Neural progenitor cell (in vitro differentiated cells): ENCODE measurements at regions not wholly inside any gene's neighbourhood (a gene's known extent, or its start where the extent isn't known, plus 50 kb on each side); places are given as distances from the start of the nearest gene placed in this dataset.

Experiments
- DNase-seq: peaks from one replicate; pipeline ENCODE4 v3.0.0-alpha.2; 2016; ENCODE audit warnings: low spot score
- H2AFZ ChIP-seq: fragments of 200-600 bp; sonication (generic); replicated peaks from 2 replicates; pipeline ENCODE4 v1.6.1; 2016; ENCODE audit warnings: antibody characterized with exemption
- H3F3A ChIP-seq: fragments of 200-600 bp; sonication (generic); 2 replicates; pipeline ENCODE4 v1.6.1; 2016; ENCODE audit warnings: antibody characterized with exemption, low read depth
- H3K27ac ChIP-seq: fragments of 200-600 bp; sonication (generic); 2 replicates; pipeline ENCODE4 v1.5.1; 2016; ENCODE audit warnings: mild to moderate bottlenecking
- H3K27me3 ChIP-seq: fragments of 200-600 bp; sonication (generic); 2 replicates; pipeline ENCODE4 v1.6.1; 2016; ENCODE audit warnings: mild to moderate bottlenecking, moderate library complexity
- H3K36me3 ChIP-seq: fragments of 200-600 bp; sonication (generic); 2 replicates; pipeline ENCODE4 v1.5.1; 2016
- H3K4me1 ChIP-seq: fragments of 200-600 bp; sonication (generic); 2 replicates; pipeline ENCODE4 v1.6.1; 2016; ENCODE audit warnings: mixed run types
- H3K4me2 ChIP-seq: fragments of 200-600 bp; sonication (generic); 2 replicates; pipeline ENCODE4 v1.6.1; 2016
- H3K4me3 ChIP-seq: fragments of 200-600 bp; sonication (generic); 2 replicates; pipeline ENCODE4 v1.5.1; 2016
- H3K79me2 ChIP-seq: fragments of 200-600 bp; sonication (generic); 2 replicates; pipeline ENCODE4 v1.6.1; 2016; ENCODE audit warnings: low read depth
- H3K9ac ChIP-seq: fragments of 200-600 bp; sonication (generic); 2 replicates; pipeline ENCODE4 v1.6.1; 2016
- H3K9me3 ChIP-seq: fragments of 200-600 bp; sonication (generic); 2 replicates; pipeline ENCODE4 v1.5.1; 2016; ENCODE audit warnings: low read depth
- H4K20me1 ChIP-seq: fragments of 200-600 bp; sonication (generic); 2 replicates; pipeline ENCODE4 v1.6.1; 2016; ENCODE audit warnings: low read depth
- H3K27ac Mint-ChIP-seq: 3 replicates; pipeline ENCODE4 v1.8.0; 2021; ENCODE audit warnings: mixed read lengths
- H3K27me3 Mint-ChIP-seq: 2 replicates; pipeline ENCODE4 v1.8.0; 2022; ENCODE audit warnings: low read depth, mild to moderate bottlenecking, inconsistent platforms, moderate library complexity, mixed read lengths; ENCODE audit not compliant: insufficient read depth
- H3K36me3 Mint-ChIP-seq: 3 replicates; pipeline ENCODE4 v1.8.0; 2021; ENCODE audit warnings: mixed read lengths
- H3K4me1 Mint-ChIP-seq: 3 replicates; pipeline ENCODE4 v1.8.0; 2021; ENCODE audit warnings: mixed read lengths
- H3K4me3 Mint-ChIP-seq: 3 replicates; pipeline ENCODE4 v1.8.0; 2021; ENCODE audit warnings: mild to moderate bottlenecking, moderate library complexity, mixed read lengths
- H3K9me3 Mint-ChIP-seq: 3 replicates; pipeline ENCODE4 v1.8.0; 2020; ENCODE audit warnings: mixed read lengths
- CTCF ChIP-seq: fragments of 200-600 bp; sonication (generic); IDR thresholded peaks from 2 replicates; pipeline ENCODE4 v1.5.1; 2017; ENCODE audit warnings: antibody characterized with exemption, mild to moderate bottlenecking
- EZH2 ChIP-seq: fragments of 200-600 bp; sonication (generic); IDR thresholded peaks from 2 replicates; pipeline ENCODE4 v1.6.1; 2017; ENCODE audit warnings: antibody characterized with exemption, mild to moderate bottlenecking, moderate library complexity
- EZH2phosphoT487 ChIP-seq: fragments of 200-600 bp; sonication (generic); IDR thresholded peaks from 2 replicates; pipeline ENCODE4 v1.6.1; 2017; ENCODE audit warnings: antibody characterized with exemption

- Histone ChIP-seq H2AFZ (no peak overlapping the region), H3K4me1 (peaks cover 4% of the 10 kb centered on the region), H3K27me3 (no peaks in the 10 kb centered on the region), H4K20me1 (no peaks in the 10 kb centered on the region), H3K4me2 (no peak overlapping the region), H3K27ac (no peak overlapping the region), H3F3A (no peaks in the 10 kb centered on the region), H3K4me3 (no peak overlapping the region), H3K36me3 (no peaks in the 10 kb centered on the region), H3K9ac (no peak overlapping the region), H3K9me3 (no peaks in the 10 kb centered on the region), H3K79me2 (no peaks in the 10 kb centered on the region)
- TF ChIP-seq CTCF (no peak), EZH2 (no peak), EZH2phosphoT487 (no peak)
- Mint-ChIP-seq H3K4me3 (no peak overlapping the region), H3K4me1 (peaks cover 14% of the 10 kb centered on the region), H3K27ac (no peak overlapping the region), H3K36me3 (no peaks in the 10 kb centered on the region), H3K9me3 (peaks cover 8% of the 10 kb centered on the region), H3K27me3 (no peaks in the 10 kb centered on the region)
- DNase-seq: no peak
These were observed 364.5 kb downstream of the BTG1 start for GRCh38 chr12:91781114-91781513.

- TF ChIP-seq CTCF: no peak
- TF ChIP-seq EZH2phosphoT487: no peak
- no peak for TF ChIP-seq EZH2
- Mint-ChIP-seq H3K27me3 (no peaks in the 10 kb centered on the region), H3K4me3 (no peak overlapping the region), H3K27ac (no peak overlapping the region), H3K4me1 (peaks cover 8% of the 10 kb centered on the region), H3K9me3 (peaks cover 8% of the 10 kb centered on the region), H3K36me3 (no peaks in the 10 kb centered on the region)
- no peak overlapping the region for H3K27ac ChIP-seq
- H3K4me3 ChIP-seq: no peak overlapping the region
- no peaks in the 10 kb centered on the region for H3K4me1 ChIP-seq
- no peaks in the 10 kb centered on the region for H3K36me3 ChIP-seq
- H3F3A ChIP-seq: no peaks in the 10 kb centered on the region
- H4K20me1 ChIP-seq: no peaks in the 10 kb centered on the region
- H2AFZ ChIP-seq: no peak overlapping the region
- no peaks in the 10 kb centered on the region for H3K9me3 ChIP-seq
- no peak overlapping the region for H3K9ac ChIP-seq
- no peak for DNase-seq
- no peak overlapping the region for H3K4me2 ChIP-seq
- H3K79me2 ChIP-seq: no peaks in the 10 kb centered on the region
- H3K27me3 ChIP-seq: no peaks in the 10 kb centered on the region
These were observed 366.7 kb downstream of the BTG1 start for GRCh38 chr12:91778938-91779400.

GRCh38 chr12:91778091-91778832 lies 367.4 kb downstream of the BTG1 start:
- Mint-ChIP-seq H3K36me3 (no peaks in the 10 kb centered on the region), H3K27ac (no peak overlapping the region), H3K4me3 (no peak overlapping the region), H3K4me1 (peaks cover 8% of the 10 kb centered on the region), H3K27me3 (no peaks in the 10 kb centered on the region), H3K9me3 (peaks cover 8% of the 10 kb centered on the region)
- TF ChIP-seq EZH2 (no peak), EZH2phosphoT487 (no peak), CTCF (no peak)
- no peak overlapping the region for H2AFZ ChIP-seq
- no peaks in the 10 kb centered on the region for H3K4me1 ChIP-seq
- H3K27ac ChIP-seq: no peak overlapping the region
- H3K4me2 ChIP-seq: no peak overlapping the region
- no peak overlapping the region for H3K9ac ChIP-seq
- no peaks in the 10 kb centered on the region for H3K79me2 ChIP-seq
- H3F3A ChIP-seq: no peaks in the 10 kb centered on the region
- no peaks in the 10 kb centered on the region for H3K9me3 ChIP-seq
- H3K4me3 ChIP-seq: no peak overlapping the region
- H3K27me3 ChIP-seq: no peaks in the 10 kb centered on the region
- no peaks in the 10 kb centered on the region for H3K36me3 ChIP-seq
- no peaks in the 10 kb centered on the region for H4K20me1 ChIP-seq
- no peak for DNase-seq
